GM12878 (cell line): ENCODE measurements at regions not wholly inside any gene's neighbourhood (a gene's known extent, or its start where the extent isn't known, plus 50 kb on each side); places are given as distances from the start of the nearest gene placed in this dataset.

ENCODE experiments used
- BMI1 ChIP-seq: fragments of 450-650 bp; IDR thresholded peaks from 2 replicates; pipeline ENCODE4 v1.6.1; 2016; ENCODE audit warnings: mild to moderate bottlenecking, moderate library complexity, borderline replicate concordance
- ETV6 ChIP-seq, 2 experiments: fragments of 450-650 bp in 1 of 2; IDR thresholded peaks in 1 of 2; conservative IDR thresholded peaks in 1 of 2; 2 replicates each; pipeline ENCODE4 v1.6.1; 2014; ENCODE audit warnings: antibody characterized with exemption in 1 of 2, borderline replicate concordance in 1 of 2, low read depth in 1 of 2, mild to moderate bottlenecking in 1 of 2, moderate library complexity in 1 of 2
- EZH2 ChIP-seq: IDR thresholded peaks from 2 replicates; pipeline ENCODE4 v1.6.1; 2012; ENCODE audit warnings: low read depth, mild to moderate bottlenecking, control low read depth, inconsistent platforms, low read length, borderline replicate concordance; ENCODE audit not compliant: control insufficient read depth
- NR2C2 ChIP-seq: IDR thresholded peaks from 2 replicates; pipeline ENCODE4 v1.6.1; 2011; ENCODE audit warnings: borderline replicate concordance, low read depth; ENCODE audit not compliant: control insufficient read depth, insufficient read length
- POLR2A ChIP-seq: IDR thresholded peaks from 2 replicates; pipeline ENCODE4 v1.6.1; 2011; ENCODE audit warnings: low read depth, mild to moderate bottlenecking, low read length
- POLR2AphosphoS5 ChIP-seq: IDR thresholded peaks from 2 replicates; pipeline ENCODE4 v1.6.1; 2011; ENCODE audit warnings: mild to moderate bottlenecking, low read length, inconsistent platforms
- SMC3 ChIP-seq: IDR thresholded peaks from 2 replicates; pipeline ENCODE4 v1.6.1; 2011; ENCODE audit warnings: low read length, improper control_type of control experiment, borderline replicate concordance
- TBL1XR1 ChIP-seq: IDR thresholded peaks from 2 replicates; pipeline ENCODE4 v1.6.1; 2012; ENCODE audit warnings: low read depth, low read length, improper control_type of control experiment
- TCF7 ChIP-seq: IDR thresholded peaks from 2 replicates; pipeline ENCODE4 v1.6.1; 2014; ENCODE audit warnings: antibody characterized with exemption, borderline replicate concordance
- TF ChIP-seq, protein P1 (sequence below), 3 experiments: IDR thresholded peaks in 2 of 3; conservative IDR thresholded peaks in 1 of 3; 2 replicates each; pipeline ENCODE4 v1.5.1; 2011; ENCODE audit warnings: low read depth in 3 of 3, low read length in 3 of 3, mild to moderate bottlenecking in 3 of 3, control low read depth in 2 of 3, moderate library complexity in 2 of 3, inconsistent platforms in 1 of 3, mixed read lengths in 1 of 3; ENCODE audit not compliant: control insufficient read depth in 2 of 3, insufficient read depth in 1 of 3; ENCODE audit errors: extremely low read depth in 1 of 3
- TF ChIP-seq, protein P2 (sequence below): fragments of 150-350 bp; IDR thresholded peaks from 2 replicates; pipeline ENCODE4 v1.6.1; 2016; ENCODE audit warnings: low read depth, low read length
- TF ChIP-seq, protein P3 (sequence below): IDR thresholded peaks from 2 replicates; pipeline ENCODE4 v1.6.1; 2011; ENCODE audit warnings: low read depth, mild to moderate bottlenecking, low read length, moderate library complexity, borderline replicate concordance; ENCODE audit errors: extremely low read depth

DNA sequence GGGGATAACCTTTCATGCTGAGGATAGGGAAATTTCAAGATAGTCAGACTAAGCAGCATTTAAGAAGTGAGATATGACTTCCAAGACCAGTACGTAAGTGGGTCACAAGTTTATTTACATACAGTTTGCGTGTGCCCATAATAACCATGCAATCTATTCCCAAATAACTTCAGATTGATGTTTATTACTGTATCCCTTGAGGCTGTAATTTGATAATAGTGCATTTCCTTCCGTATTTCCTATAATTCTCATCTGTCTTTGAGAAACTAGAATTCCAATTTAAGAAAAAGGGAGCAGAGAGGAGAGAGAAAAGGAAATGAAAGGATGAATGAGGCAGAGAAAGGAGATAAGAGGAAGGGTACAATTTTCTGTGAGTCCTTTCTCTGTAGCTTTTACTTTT is 1073.1 kb downstream of the EPHA3 start:
- TF ChIP-seq, protein P1, sequence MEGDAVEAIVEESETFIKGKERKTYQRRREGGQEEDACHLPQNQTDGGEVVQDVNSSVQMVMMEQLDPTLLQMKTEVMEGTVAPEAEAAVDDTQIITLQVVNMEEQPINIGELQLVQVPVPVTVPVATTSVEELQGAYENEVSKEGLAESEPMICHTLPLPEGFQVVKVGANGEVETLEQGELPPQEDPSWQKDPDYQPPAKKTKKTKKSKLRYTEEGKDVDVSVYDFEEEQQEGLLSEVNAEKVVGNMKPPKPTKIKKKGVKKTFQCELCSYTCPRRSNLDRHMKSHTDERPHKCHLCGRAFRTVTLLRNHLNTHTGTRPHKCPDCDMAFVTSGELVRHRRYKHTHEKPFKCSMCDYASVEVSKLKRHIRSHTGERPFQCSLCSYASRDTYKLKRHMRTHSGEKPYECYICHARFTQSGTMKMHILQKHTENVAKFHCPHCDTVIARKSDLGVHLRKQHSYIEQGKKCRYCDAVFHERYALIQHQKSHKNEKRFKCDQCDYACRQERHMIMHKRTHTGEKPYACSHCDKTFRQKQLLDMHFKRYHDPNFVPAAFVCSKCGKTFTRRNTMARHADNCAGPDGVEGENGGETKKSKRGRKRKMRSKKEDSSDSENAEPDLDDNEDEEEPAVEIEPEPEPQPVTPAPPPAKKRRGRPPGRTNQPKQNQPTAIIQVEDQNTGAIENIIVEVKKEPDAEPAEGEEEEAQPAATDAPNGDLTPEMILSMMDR (IDR thresholded peaks at IDR 0.05 in 2 of 3, conservative IDR thresholded peaks at IDR 0.05 in 1 of 3; ENCODE audit: control insufficient read depth in 2 of 3, extremely low read depth in 1 of 3, insufficient read depth in 1 of 3, low read depth in 3 of 3, low read length in 3 of 3): no peak
- TF ChIP-seq EZH2 (no peak), BMI1 (no peak), SMC3 (no peak), POLR2A (no peak), POLR2AphosphoS5 (no peak), NR2C2 (no peak), TBL1XR1 (no peak), ETV6 (conservative IDR thresholded peaks at IDR 0.05 in 1 of 2, IDR thresholded peaks at IDR 0.05 in 1 of 2; ENCODE audit: borderline replicate concordance in 1 of 2, low read depth in 1 of 2) (no peak), TCF7 (no peak)
- TF ChIP-seq, protein P2, sequence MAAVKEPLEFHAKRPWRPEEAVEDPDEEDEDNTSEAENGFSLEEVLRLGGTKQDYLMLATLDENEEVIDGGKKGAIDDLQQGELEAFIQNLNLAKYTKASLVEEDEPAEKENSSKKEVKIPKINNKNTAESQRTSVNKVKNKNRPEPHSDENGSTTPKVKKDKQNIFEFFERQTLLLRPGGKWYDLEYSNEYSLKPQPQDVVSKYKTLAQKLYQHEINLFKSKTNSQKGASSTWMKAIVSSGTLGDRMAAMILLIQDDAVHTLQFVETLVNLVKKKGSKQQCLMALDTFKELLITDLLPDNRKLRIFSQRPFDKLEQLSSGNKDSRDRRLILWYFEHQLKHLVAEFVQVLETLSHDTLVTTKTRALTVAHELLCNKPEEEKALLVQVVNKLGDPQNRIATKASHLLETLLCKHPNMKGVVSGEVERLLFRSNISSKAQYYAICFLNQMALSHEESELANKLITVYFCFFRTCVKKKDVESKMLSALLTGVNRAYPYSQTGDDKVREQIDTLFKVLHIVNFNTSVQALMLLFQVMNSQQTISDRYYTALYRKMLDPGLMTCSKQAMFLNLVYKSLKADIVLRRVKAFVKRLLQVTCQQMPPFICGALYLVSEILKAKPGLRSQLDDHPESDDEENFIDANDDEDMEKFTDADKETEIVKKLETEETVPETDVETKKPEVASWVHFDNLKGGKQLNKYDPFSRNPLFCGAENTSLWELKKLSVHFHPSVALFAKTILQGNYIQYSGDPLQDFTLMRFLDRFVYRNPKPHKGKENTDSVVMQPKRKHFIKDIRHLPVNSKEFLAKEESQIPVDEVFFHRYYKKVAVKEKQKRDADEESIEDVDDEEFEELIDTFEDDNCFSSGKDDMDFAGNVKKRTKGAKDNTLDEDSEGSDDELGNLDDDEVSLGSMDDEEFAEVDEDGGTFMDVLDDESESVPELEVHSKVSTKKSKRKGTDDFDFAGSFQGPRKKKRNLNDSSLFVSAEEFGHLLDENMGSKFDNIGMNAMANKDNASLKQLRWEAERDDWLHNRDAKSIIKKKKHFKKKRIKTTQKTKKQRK: no peak
- TF ChIP-seq, protein P3, sequence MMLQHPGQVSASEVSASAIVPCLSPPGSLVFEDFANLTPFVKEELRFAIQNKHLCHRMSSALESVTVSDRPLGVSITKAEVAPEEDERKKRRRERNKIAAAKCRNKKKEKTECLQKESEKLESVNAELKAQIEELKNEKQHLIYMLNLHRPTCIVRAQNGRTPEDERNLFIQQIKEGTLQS: no peak
